Neutrophil (primary cell): ENCODE measurements at regions not wholly inside any gene's neighbourhood (a gene's known extent, or its start where the extent isn't known, plus 50 kb on each side); places are given as distances from the start of the nearest gene placed in this dataset.
A peak's percentile ranks its signal among the peaks of the same experiment; 100 is the strongest.

Experiments
- H3K27ac ChIP-seq: fragments of 200-600 bp; sonication (generic); 2 replicates; pipeline ENCODE4 v1.5.1; 2016; ENCODE audit warnings: mild to moderate bottlenecking, moderate library complexity
- H3K27me3 ChIP-seq: fragments of 200-600 bp; sonication (generic); 2 replicates; pipeline ENCODE4 v1.6.0; 2016; ENCODE audit warnings: mild to moderate bottlenecking
- H3K36me3 ChIP-seq: fragments of 200-600 bp; sonication (generic); 2 replicates; pipeline ENCODE4 v1.5.1; 2017
- H3K4me1 ChIP-seq, 2 experiments: fragments of 200-600 bp in 1 of 2; sonication (generic) in 1 of 2; 1 replicate in 1 of 2; 2 replicates in 1 of 2; pipeline versions ENCODE4 v1.5.1 to v1.6.1; 2013 to 2016; ENCODE audit warnings: low read depth in 1 of 2, low read length in 1 of 2, mild to moderate bottlenecking in 1 of 2, moderate library complexity in 1 of 2; ENCODE audit not compliant: control insufficient read depth in 1 of 2, insufficient read depth in 1 of 2
- H3K4me3 ChIP-seq, 2 experiments: fragments of 200-600 bp in 1 of 2; sonication (generic) in 1 of 2; 1 replicate in 1 of 2; 2 replicates in 1 of 2; pipeline ENCODE4 v1.5.1; 2013 to 2016; ENCODE audit warnings: low read depth in 1 of 2, low read length in 1 of 2, mild to moderate bottlenecking in 1 of 2, moderate library complexity in 1 of 2
- H3K9me3 ChIP-seq: fragments of 200-600 bp; sonication (generic); 2 replicates; pipeline ENCODE4 v1.5.1; 2016
- CTCF ChIP-seq: fragments of 200-600 bp; sonication (generic); IDR thresholded peaks from 2 replicates; pipeline ENCODE4 v1.5.1; 2016; ENCODE audit warnings: antibody characterized with exemption

GRCh38 chrY:7730071-7730470 is 818.5 kb upstream of the AMELY start:
- Histone ChIP-seq H3K36me3 (no peaks in the 10 kb centered on the region), H3K27me3 (no peaks in the 10 kb centered on the region), H3K4me1 (peaks cover 0 to 72% of the 10 kb centered on the region in 2 experiments), H3K4me3 (peak overlapping the region in 1 of 2 experiments; percentile 3), H3K9me3 (no peaks in the 10 kb centered on the region), H3K27ac (peak overlapping the region; percentile 82)
- no peak for TF ChIP-seq CTCF

DNA sequence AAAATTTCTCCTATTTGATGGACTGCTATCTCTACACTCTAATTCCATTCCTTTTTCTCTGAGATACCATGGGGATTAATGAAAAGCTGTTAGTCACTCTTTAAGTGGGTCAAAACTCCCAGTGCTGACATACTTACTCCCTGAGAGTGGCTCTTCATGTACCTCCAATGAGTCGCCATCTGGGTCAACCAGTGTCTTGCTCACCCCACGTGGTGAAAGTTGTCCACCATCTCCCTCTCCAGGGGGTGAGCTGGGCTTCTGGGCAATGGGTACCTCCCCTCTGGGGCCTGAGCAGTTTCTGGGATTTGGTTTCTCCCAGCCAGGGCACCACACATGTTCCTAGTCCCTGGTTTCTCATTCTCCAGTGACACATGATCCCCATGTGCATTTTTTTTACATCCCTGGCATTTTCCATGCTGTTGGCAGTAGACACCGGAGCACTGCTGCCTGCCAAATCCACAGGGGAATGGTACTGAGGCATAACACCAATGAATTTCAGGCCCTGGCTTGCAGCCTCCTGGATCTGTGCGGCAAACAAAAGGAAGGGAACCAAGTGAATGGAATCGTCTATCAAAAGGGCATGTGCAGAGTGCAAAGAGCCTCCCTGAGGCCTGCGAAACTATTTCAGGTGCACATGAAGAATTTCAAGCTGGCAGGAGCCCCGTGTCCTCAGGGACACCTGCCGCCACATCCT is 817.9 kb upstream of the AMELY start:
- no peak for TF ChIP-seq CTCF
- H3K4me1 ChIP-seq: peaks cover 0 to 78% of the 10 kb centered on the region in 2 experiments
- H3K9me3 ChIP-seq: no peaks in the 10 kb centered on the region
- no peak overlapping the region for H3K4me3 ChIP-seq
- H3K27me3 ChIP-seq: no peaks in the 10 kb centered on the region
- peak overlapping the region; percentile 82 for H3K27ac ChIP-seq
- H3K36me3 ChIP-seq: no peaks in the 10 kb centered on the region

DNA sequence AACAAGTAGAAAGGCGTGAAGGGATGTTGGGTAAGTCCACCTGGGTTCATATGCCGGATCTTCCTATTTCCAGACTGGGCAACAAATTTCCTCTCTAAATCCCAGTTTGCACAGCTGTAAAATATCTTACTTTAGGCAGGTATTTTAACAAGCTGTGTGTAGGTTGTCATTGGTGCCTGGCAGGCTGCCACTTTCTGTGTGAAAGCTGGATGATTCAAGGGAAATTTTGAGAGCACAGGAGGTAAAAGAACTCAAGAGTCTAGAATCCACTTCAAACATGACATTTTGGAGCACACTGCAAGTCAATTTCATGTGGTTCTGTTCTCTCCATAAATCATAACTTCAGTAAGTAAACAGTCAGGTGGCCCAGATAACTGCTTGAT is 817.4 kb upstream of the AMELY start:
- no peaks in the 10 kb centered on the region for H3K27me3 ChIP-seq

GRCh38 chrY:7725791-7726460 is 814.4 kb upstream of the AMELY start:
- H3K27ac ChIP-seq: peak overlapping the region; percentile 84
- H3K27me3 ChIP-seq: no peaks in the 10 kb centered on the region
- H3K4me1 ChIP-seq: peaks cover 0 to 80% of the 10 kb centered on the region in 2 experiments
- H3K4me3 ChIP-seq: no peak overlapping the region
- H3K9me3 ChIP-seq: no peaks in the 10 kb centered on the region
- no peak for TF ChIP-seq CTCF
- H3K36me3 ChIP-seq: no peaks in the 10 kb centered on the region

More for the DNA sequence above, 817.4 kb upstream of the AMELY start:
- H3K4me1 ChIP-seq: peaks cover 0 to 84% of the 10 kb centered on the region in 2 experiments
- H3K27ac ChIP-seq: peak overlapping the region; percentile 82
- no peak overlapping the region for H3K4me3 ChIP-seq
- H3K9me3 ChIP-seq: no peaks in the 10 kb centered on the region
- no peaks in the 10 kb centered on the region for H3K36me3 ChIP-seq
- no peak for TF ChIP-seq CTCF

DNA sequence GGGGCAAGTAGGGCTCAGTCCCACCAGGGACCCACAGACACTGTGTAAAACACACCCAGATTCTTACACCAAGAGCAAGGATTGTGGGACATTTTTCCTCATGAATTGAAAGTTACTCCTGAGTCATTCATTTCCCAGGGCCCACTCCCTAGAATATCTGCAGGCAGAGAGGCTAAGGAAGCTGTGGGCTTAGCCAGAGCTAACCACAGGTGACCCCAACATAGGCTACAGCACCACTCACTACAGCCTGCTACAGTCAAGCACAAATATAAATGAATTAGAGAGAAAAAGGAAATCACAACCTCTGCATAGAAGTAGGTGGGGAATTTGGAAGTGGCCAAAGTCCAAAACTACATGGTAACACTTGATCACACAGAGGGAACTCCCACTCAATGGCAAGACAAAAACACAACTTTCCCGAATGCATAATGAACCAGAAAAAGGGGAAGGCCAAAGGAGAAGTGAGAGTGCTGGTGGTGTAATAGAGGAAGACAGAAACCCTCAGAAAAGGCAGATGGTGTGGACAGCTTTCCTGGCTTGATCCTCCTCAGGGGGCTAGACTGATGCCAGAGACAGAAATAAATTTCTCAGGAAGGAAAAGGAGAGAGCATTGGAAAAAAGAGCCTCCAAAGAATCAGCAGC is 812.6 kb upstream of the AMELY start:
- peaks cover 0 to 62% of the 10 kb centered on the region in 2 experiments for H3K4me1 ChIP-seq

More for the DNA sequence above, 812.6 kb upstream of the AMELY start:
- TF ChIP-seq CTCF: no peak
- Histone ChIP-seq H3K4me3 (no peak overlapping the region), H3K27ac (peak overlapping the region; percentile 84), H3K36me3 (no peaks in the 10 kb centered on the region), H3K9me3 (no peaks in the 10 kb centered on the region), H3K27me3 (no peaks in the 10 kb centered on the region)
